ENCODE measurements at regions not wholly inside any gene's neighbourhood (a gene's known extent, or its start where the extent isn't known, plus 50 kb on each side); places are given as distances from the start of the nearest gene placed in this dataset.
"Not testable (repeated sequence)": the region's sequence is repeated elsewhere in the genome, so short reads cannot be mapped to it uniquely, and the experiment has no call there.

DNA sequence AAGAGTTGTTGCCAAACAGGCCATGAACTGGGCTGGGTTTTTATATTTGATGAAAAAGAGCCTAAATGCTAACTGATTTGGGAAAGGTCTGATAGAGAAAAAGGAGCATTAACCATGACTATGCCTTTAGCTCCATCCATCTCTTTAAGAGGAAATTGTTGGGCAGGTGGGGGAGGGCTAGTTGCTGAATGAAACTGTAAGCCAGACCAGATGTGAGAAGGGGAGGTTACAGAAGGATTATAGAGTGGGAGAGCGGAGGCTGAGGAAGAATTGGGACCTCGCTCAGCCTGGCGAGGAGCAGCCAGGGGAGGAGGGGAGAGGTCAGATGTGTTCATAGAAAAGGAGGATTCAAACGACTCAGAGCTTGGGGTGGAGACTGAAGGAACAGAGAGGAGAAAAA lies 74.9 kb upstream of the OTUD4 start:
- not testable (repeated sequence) for H3K4me1 Mint-ChIP-seq; H3K27ac Mint-ChIP-seq; ATAC-seq; H3K4me3 Mint-ChIP-seq; DNase-seq (ENCODE audit: low spot score in 2 of 2); H3K9me3 Mint-ChIP-seq; H3K36me3 Mint-ChIP-seq

DNA sequence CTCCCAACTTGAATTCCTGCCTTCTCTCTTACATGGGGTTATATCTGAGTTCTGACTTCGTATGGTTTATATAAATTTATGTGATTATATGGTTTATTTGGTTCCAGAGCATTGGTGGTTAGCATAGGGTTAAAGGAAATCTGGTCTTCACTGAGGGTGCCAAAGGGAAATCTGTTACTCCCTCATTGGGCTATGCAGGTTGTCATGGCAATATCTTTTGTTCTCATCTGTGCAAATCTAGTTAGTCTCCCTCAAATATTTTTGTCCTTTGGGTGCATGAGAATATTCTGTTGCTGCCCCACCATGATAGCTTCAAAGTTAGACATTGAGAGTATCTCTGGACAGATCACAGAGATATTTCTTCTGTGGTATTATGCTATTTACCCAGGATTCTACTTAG lies 71.8 kb upstream of the OTUD4 start:
- no peak for DNase-seq (ENCODE audit: low spot score in 2 of 2)
- Mint-ChIP-seq H3K27ac (no peak overlapping the region), H3K4me3 (no peak overlapping the region), H3K4me1 (no peaks in the 10 kb centered on the region), H3K9me3 (no peaks in the 10 kb centered on the region), H3K36me3 (no peaks in the 10 kb centered on the region)
- ATAC-seq: no peak

DNA sequence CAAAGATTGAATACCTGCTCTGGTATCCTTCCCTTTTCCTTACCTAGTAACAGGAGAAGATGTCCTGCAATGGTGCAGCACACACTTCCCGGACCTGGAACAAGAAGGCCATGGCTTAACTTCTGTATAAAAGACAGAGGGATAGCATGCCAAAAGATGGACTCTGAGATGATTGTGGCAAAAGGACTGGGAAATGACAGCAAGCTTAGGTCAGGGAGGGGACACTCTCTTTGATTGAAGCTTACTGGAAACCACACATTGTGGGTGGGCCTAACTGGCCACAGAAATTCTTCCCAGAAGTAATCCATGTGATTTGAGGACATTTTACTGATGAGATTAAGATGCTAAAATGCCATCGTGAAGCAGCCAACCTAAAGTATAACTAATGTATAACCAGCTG lies 71.0 kb upstream of the OTUD4 start:
- Mint-ChIP-seq H3K9me3 (no peaks in the 10 kb centered on the region), H3K27ac (no peak overlapping the region), H3K4me1 (no peaks in the 10 kb centered on the region), H3K4me3 (no peak overlapping the region), H3K36me3 (no peaks in the 10 kb centered on the region)
- no peak for ATAC-seq
- no peak for DNase-seq (ENCODE audit: low spot score in 2 of 2)

DNA sequence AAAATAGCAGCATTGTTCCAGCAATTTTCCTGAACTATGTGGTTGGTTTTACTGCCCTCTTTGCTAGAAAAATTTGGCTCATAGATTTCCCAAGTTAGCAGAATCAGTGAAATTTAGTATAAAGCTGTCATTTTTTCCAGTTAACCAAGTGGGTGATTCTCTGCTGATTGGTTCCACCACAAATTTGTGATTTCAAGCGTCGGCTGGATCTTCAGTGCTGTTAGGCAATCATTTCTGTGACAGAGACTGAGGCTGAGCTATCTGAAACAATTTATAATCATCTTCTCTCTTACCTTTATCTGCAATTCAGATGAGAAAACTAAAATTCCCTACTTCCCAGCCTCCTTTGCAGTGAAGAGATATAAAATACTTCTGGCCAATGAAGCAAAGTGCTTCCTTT lies 68.6 kb upstream of the OTUD4 start:
- Mint-ChIP-seq H3K4me3 (no peak overlapping the region), H3K9me3 (no peaks in the 10 kb centered on the region), H3K4me1 (no peaks in the 10 kb centered on the region), H3K27ac (no peak overlapping the region), H3K36me3 (no peaks in the 10 kb centered on the region)
- ATAC-seq (no peak), DNase-seq (ENCODE audit: low spot score in 2 of 2) (no peak)

DNA sequence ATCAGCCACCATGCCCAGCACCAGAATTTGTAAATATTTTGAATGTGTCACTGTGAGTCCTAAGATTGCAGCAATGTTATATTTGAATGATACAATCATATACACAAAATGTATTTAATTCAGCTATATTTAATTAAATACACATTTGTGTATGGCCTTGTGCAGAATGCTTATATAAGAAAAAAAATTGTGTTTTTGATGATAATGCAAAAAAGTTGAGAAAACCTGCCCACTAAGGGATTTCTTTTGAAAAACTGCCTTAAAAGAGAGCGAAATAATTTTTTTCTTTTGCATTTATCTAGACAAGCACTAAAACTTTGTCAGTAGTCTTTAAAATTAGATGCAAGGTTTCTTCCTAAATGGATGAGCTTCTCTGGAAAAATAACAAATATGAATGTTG lies 68.1 kb upstream of the OTUD4 start:
- Mint-ChIP-seq H3K4me1 (no peaks in the 10 kb centered on the region), H3K27ac (no peak overlapping the region), H3K9me3 (no peaks in the 10 kb centered on the region), H3K36me3 (no peaks in the 10 kb centered on the region), H3K4me3 (no peak overlapping the region)
- DNase-seq (ENCODE audit: low spot score in 2 of 2): no peak
- ATAC-seq: no peak

DNA sequence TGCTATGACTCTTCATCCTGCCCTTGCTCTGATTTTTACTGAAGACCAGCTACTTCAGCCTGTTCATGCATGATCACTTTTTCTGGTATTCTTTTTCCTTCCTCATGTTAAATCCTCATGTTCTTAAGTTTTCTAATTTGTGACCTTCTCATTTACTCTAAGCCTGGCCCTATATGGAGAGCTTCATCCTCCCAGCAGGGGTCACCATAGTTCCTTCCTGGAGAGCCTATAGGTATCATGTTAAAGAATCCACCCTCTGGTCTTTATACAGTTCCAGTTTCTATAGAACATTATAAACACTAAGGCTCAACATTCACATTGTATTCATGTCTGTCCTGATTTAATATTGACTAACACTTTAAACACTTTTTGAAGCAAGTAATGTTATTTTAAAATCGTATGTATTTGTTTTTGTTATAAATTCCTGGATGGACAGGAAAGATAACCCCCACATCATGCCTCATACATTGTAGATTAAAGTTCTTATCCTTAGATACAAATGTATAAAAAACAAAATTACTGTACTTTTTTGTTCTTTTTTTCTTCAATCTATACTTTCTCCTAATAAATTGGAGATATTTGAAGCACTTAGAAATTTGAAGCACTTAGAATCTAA lies 53.8 kb upstream of the OTUD4 start:
- Mint-ChIP-seq H3K4me3 (no peak overlapping the region), H3K4me1 (no peaks in the 10 kb centered on the region), H3K36me3 (no peaks in the 10 kb centered on the region), H3K27ac (no peak overlapping the region), H3K9me3 (no peaks in the 10 kb centered on the region)
- DNase-seq (ENCODE audit: low spot score in 2 of 2): peak in 1 of 2 donors; percentile 61
- ATAC-seq: peak; percentile 93

DNA sequence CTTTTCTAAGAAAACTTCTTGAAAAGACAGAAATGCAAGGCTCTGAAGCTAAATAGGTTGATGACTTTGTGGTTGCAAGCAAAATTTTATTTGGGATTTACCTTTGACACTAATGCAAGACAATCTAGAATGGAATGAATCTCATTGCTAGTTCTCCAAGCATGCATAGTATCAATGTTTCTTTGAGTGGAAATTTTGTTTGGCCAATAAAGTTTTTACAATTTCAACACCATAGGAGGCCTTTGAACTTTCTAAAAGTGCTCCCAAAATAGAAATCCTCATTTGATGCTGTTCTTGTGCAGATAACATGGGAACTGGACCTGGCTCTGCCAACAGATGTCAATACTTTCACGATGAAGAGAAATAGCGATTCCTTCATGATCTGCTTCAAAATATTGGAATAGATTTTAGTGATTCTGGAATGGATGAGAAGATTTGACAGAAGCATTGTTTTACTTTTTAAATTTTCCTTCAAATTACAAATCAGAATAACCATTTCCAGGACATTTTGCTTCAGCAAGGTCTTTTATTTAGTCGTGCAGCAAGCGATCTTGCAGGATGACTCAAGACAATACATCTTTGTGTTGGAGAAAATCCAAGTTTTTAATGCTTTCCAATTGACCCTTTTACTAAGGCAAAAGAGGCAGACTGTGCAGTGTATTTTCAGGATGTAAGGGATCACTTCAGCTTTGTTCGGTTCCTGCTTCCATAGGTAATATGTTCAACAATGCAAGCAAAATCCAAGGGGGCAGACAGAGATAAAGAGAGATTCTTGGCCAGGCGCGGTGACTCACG lies 51.7 kb upstream of the OTUD4 start:
- Mint-ChIP-seq H3K36me3 (no peaks in the 10 kb centered on the region), H3K4me3 (no peak overlapping the region), H3K9me3 (no peaks in the 10 kb centered on the region), H3K27ac (no peak overlapping the region), H3K4me1 (no peaks in the 10 kb centered on the region)
- ATAC-seq: no peak
- DNase-seq (ENCODE audit: low spot score in 2 of 2): no peak

DNA sequence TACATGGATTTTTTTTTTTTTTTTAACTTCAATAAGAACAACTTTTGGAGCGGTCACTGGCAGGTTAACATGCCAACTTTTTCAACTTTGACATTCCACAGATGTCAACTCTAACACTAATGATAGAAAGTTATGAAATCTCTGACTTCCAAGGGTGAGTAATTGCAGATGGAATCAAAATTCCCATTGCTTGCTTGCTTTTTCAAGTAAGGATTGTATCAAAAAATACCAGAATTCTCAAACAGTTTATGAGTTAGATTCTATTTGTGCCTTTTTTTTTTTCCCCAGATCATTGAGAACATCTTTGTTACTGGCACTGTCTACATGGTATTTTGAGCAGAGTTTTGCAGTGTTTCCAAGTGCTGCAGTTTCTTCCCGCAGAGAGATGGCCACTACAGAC lies 50.3 kb upstream of the OTUD4 start:
- no peaks in the 10 kb centered on the region for H3K4me1 Mint-ChIP-seq
- no peak for ATAC-seq
- DNase-seq (ENCODE audit: low spot score in 2 of 2): no peak
- no peak overlapping the region for H3K27ac Mint-ChIP-seq
- H3K9me3 Mint-ChIP-seq: no peaks in the 10 kb centered on the region
- no peak overlapping the region for H3K4me3 Mint-ChIP-seq
- no peaks in the 10 kb centered on the region for H3K36me3 Mint-ChIP-seq

All from stimulated activated effector memory CD8-positive, alpha-beta T cell treated with anti-CD3 and anti-CD28 coated beads, Interleukin-12 subunit alpha, Interleukin-12 subunit beta, amount 100 ng/mL, for 72 hours (primary cell).